ENCODE measurements at regions not wholly inside any gene's neighbourhood (a gene's known extent, or its start where the extent isn't known, plus 50 kb on each side); places are given as distances from the start of the nearest gene placed in this dataset.

- TF ChIP-seq CTCF (IDR thresholded peaks at IDR 0.05) = no peak
- no peak for TF ChIP-seq POLR2A (IDR thresholded peaks at IDR 0.05)
- no peak for TF ChIP-seq EP300 (IDR thresholded peaks at IDR 0.05)
These were observed 103.3 kb upstream of the COL8A1 start for GRCh38 chr3:99534951-99535704.

Measured in stomach (tissue), 4 donors.